Fibroblast of skin of left biceps (primary cell): ENCODE measurements at regions not wholly inside any gene's neighbourhood (a gene's known extent, or its start where the extent isn't known, plus 50 kb on each side); places are given as distances from the start of the nearest gene placed in this dataset.

Experiments used
- DNase-seq, 2 experiments: peaks; one replicate each; pipeline ENCODE4 v3.0.0-alpha.2; 2013; ENCODE audit warnings: low read depth in 2 of 2

DNA sequence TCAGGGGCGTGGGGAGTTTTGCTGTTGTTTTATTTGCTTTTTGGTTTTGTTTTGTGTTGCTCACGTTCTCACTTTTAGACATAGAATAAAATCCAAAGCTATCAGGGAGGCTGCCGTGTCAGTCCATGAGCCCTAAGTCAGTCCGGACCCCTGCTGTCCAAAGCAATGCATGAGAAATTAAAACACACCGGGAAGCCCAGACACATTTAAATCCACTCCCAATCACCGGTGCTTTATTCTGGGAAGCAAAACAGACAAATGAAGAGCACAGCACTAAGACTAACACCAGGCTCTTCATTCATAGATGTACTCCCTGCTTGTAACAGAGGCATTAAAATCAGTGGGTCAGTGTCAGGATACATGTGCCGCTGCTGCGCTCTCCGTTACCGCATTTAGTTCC, 180.9 kb downstream of the IRX2 start:
- DNase-seq: no peak

DNA sequence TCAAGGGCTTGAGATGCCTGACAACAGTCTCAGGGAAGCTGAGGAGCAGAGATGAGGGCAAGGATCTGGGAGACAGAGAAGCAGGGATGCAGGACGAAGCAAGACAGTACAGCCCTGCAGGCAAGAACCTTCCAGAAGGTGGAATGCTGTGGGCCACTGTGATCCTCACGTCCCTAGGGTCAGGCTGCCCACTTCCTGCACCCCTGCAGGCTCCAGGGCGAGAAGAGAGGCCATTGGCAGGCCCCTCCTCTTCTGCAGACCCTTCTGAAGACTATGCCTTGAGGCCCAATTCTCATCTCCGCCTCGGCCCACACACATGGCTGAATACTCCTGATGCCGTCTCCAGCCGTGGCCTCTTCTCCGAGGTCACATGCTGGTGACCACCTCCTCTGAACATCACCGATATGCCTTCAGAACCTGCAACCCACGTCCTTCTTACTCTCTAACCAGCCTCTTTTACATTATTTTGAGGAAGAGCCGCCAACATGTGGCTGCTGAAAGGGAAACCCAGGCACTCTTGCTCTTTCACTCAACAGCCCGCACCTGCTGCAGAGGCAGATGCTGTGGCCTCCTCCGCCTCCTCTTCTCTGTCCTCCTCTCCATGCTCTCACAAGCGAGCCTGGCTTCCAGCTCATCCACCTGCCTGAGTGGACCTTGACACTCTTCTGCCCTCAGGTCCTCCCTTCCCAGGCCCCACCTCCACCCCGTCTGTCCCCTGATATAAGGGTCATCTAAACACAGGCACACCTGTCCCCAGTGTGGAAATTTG, 181.5 kb downstream of the IRX2 start:
- no peak for DNase-seq

- DNase-seq: no peak
Observed at GRCh38 chr5:2569176-2569575, 182.3 kb downstream of the IRX2 start.

- no peak for DNase-seq
Observed at GRCh38 chr5:2566284-2566683, 185.2 kb downstream of the IRX2 start.

GRCh38 chr5:2565147-2565546, 186.3 kb downstream of the IRX2 start:
- no peak for DNase-seq

- no peak for DNase-seq
Observed at GRCh38 chr5:2563046-2563445, 188.4 kb downstream of the IRX2 start.

DNA sequence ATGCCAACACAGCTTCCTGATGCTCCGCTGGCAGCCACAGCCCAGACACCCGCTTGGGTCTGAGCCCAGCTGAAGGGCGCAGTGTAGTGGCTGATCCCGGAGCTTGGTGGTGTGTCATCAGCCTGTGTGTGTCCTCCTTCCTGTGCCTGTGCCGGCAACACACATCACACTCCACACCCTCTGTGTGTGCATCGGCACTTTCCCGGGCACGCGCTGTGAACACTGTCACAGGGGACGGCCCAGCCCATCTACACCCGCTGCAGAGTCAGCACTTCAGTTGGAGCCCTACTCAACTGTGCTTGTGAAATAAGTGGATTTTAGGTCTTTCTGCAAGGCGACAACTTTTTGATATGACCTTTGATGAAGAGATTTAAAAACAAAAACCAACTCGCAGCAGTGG, 189.4 kb downstream of the IRX2 start:
- DNase-seq: no peak

GRCh38 chr5:2560435-2560834, 191.0 kb downstream of the IRX2 start:
- DNase-seq: no peak

DNA sequence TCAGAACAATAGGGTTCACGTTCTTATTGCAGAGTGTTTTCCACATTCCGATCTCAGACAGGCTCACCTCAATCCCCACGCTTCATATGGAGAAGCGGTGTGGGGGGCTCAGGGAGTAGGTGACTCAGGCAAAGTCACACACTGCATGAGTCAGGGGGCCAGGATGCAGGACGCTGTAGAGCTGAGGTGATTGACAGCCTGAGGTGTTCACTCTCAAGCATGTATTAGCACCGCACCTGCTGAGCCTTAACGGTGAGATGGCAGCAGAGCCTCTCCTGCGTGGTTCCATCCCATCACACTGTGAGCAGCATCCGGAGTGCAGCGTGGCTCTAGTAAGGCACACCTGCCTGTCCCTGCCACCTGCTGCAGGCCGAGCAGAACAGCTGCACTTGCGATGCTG, 194.0 kb downstream of the IRX2 start:
- no peak for DNase-seq

DNA sequence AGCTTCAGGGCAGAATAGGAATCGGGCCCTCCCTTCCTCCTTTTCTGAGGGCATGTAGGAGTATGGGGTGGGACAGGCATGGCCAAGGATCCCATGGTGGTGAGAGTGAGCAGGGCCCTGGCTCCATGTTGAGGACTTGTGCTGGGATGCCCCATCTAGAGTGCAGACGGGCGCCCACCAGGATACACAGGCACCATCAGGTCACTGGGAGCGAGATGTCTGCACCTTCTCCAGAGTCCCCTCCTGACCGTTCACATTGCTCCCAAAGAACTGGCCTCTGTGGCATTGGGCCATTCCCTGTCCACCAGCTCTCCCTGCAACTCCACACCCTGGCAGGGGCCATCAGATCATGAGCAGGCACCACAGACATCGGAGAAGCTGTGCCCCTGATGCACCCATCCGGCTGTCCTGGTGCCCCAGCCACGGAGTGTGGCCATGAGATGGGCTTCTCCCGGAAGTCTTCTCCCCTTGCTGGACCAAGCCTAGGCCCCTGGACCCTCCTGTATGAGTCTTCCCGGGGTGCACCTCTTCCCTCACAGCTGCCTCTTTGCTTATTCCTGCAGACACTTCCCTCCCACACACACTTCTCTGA, 195.0 kb downstream of the IRX2 start:
- no peak for DNase-seq

DNA sequence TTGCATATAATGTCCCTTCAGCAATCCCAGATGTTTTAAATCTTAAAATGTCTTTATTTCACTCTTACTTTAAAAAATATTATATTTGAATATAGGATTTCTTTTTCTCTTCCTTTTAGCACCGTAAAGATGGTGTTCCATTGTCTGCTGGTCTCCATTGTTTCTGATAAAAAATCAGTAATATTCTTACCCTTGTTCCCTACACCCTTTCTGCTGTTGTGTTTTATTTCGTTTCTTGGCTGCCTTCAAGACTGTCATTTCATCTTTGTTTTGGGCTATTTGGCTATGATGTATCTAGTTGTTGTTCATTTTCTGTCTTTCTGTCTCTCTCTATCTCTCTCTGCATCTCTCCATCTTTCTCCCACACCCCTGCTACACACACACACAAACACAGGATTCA, 197.9 kb downstream of the IRX2 start:
- no peak for DNase-seq

GRCh38 chr5:2550509-2550908, 201.0 kb downstream of the IRX2 start:
- DNase-seq: no peak

- DNase-seq: no peak
Observed at GRCh38 chr5:2549900-2550299, 201.6 kb downstream of the IRX2 start.

DNA sequence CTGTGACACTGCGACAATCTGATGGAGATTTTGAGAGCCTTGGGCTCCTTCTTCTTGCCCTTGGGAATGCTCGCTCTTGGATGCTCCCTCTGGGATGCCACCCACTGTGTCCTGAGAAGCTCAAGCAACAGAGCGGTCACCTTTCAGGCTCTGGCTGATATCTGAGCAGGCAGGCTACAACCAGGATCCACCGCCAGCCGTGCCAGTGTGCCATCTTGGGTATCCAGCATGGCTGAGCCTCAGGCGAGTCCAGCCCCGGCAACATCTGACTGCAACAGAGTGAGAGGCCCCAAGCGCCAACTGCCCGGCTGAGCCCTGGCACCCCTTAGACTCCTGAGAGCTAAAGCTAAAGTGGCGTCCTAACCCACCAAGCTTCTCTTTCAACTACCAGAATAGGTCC, 202.1 kb downstream of the IRX2 start:
- DNase-seq: no peak

GRCh38 chr5:2546938-2547337, 204.5 kb downstream of the IRX2 start:
- no peak for DNase-seq

DNA sequence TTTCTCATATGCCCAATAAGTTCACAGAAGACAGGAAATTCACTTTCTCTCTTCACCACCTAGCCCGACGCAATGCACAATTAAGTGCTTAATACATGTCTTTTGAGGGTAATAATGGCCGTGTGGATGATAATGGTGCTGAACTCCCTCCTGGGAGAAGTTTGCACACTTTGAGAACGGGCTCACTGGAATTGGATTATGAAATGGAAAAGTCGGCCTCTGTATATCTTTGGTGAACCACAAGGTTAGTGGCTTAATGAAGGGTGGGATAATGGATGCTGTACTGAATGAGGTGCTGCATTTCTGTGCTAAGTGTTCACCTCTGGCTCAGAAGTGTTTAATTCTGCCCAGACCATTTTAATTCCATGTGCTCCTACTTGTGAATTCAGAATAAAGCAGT, 207.5 kb downstream of the IRX2 start:
- no peak for DNase-seq

DNA sequence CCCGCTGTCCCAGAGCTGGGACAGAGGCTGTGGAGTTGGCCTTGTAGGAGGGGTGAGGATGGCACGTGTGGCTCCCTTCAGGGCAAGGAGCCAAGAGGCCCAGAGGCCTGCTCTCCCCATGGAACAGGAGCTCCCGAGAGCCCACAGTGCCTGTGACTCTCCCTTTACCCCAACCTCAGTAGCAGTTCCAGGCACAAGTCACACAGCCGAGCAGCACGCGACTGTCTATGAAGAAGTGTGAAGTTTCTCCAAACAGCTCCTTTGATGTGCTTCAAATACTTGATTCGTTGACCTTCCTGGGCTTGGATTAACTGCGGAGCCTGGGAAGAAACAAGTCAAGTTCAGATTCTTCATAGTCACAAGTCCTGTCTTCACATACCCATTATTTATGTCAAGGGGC, 208.7 kb downstream of the IRX2 start:
- no peak for DNase-seq

- no peak for DNase-seq
Observed at GRCh38 chr5:2542026-2542425, 209.5 kb downstream of the IRX2 start.

GRCh38 chr5:2538169-2538568, 213.3 kb downstream of the IRX2 start:
- DNase-seq: no peak

GRCh38 chr5:2537378-2538145, 213.9 kb downstream of the IRX2 start:
- DNase-seq: no peak

- DNase-seq: no peak
Observed at GRCh38 chr5:2536632-2537377, 214.7 kb downstream of the IRX2 start.

- DNase-seq: no peak
Observed at GRCh38 chr5:2534970-2535369, 216.5 kb downstream of the IRX2 start.
